NT2/D1 (cell line): ENCODE measurements at regions not wholly inside any gene's neighbourhood (a gene's known extent, or its start where the extent isn't known, plus 50 kb on each side); places are given as distances from the start of the nearest gene placed in this dataset.

Experiments used
- DNase-seq: peaks from one replicate; pipeline ENCODE4 v3.0.0-alpha.2; 2011; ENCODE audit warnings: low read depth, low spot score
- H3K27me3 ChIP-seq: 2 replicates; pipeline ENCODE4 v1.6.0; 2011; ENCODE audit warnings: mild to moderate bottlenecking; ENCODE audit not compliant: insufficient read length, insufficient read depth
- H3K36me3 ChIP-seq: 2 replicates; pipeline ENCODE4 v1.6.1; 2011; ENCODE audit warnings: mild to moderate bottlenecking, low read length, mixed read lengths; ENCODE audit not compliant: insufficient read depth, insufficient read length
- H3K4me1 ChIP-seq: 2 replicates; pipeline ENCODE4 v1.5.1; 2011; ENCODE audit not compliant: insufficient read depth, insufficient read length
- H3K4me3 ChIP-seq: 2 replicates; pipeline ENCODE4 v1.5.1; 2011; ENCODE audit warnings: low read depth; ENCODE audit not compliant: insufficient read length
- H3K9ac ChIP-seq: 2 replicates; pipeline ENCODE4 v1.6.0; 2011; ENCODE audit warnings: low read depth; ENCODE audit not compliant: insufficient read length
- H3K9me3 ChIP-seq: 2 replicates; pipeline ENCODE4 v1.5.1; 2011; ENCODE audit warnings: mild to moderate bottlenecking, low read length; ENCODE audit not compliant: insufficient read depth
- SUZ12 ChIP-seq: IDR thresholded peaks from 2 replicates; pipeline ENCODE4 v1.6.1; 2011; ENCODE audit not compliant: insufficient read length, insufficient read depth; ENCODE audit errors: extremely low read depth
- YY1 ChIP-seq: IDR thresholded peaks from 2 replicates; pipeline ENCODE4 v1.6.1; 2011; ENCODE audit not compliant: insufficient read length, insufficient read depth
- ZNF274 ChIP-seq: IDR thresholded peaks from 2 replicates; pipeline ENCODE4 v1.6.1; 2011; ENCODE audit warnings: mild to moderate bottlenecking, low read depth, low read length

DNA sequence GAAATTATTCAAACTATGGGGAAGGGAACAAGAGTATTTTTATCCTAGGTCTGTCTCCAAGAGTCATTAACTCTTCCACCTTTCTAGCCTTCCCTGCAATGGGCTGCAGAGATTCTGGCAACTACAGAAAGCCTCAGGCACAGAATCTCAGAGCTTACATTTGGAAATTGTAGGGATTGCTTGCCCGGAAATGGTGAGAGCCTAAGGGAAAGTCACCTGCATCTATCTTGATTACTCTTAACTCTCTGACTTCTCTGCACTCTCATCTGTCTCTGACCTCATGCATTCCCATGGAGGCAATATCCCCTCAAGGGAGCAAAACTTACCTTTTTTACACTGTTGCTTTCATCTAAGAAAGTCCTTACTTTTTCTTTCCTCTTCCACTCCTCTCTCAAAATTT lies 513.2 kb upstream of the MARCKS start:
- Histone ChIP-seq H3K4me3 (no peak overlapping the region), H3K9ac (no peak overlapping the region), H3K27me3 (no peaks in the 10 kb centered on the region), H3K36me3 (no peaks in the 10 kb centered on the region), H3K4me1 (no peaks in the 10 kb centered on the region), H3K9me3 (no peaks in the 10 kb centered on the region)
- no peak for TF ChIP-seq SUZ12
- no peak for TF ChIP-seq ZNF274
- TF ChIP-seq YY1 = no peak
- DNase-seq = no peak

DNA sequence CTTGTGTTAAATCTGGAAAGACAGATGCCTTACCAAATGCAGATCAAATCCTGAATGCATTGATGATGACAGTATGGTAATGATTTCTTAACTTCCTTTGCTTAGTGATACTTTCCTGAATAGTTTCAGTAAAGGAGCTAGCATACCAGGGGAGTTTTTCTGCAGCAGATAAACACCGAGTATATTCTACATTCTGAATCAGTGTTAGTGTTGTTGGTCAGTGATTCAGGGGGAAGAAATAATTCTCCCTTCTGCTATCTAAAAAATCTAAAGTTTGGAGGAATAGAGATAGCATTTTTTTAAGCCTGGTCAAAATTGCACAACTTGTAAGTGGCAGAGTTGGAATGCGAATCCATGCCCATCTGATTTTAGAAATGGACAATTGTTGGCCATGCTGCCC lies 512.2 kb upstream of the MARCKS start:
- TF ChIP-seq ZNF274 (no peak), SUZ12 (no peak), YY1 (no peak)

DNA sequence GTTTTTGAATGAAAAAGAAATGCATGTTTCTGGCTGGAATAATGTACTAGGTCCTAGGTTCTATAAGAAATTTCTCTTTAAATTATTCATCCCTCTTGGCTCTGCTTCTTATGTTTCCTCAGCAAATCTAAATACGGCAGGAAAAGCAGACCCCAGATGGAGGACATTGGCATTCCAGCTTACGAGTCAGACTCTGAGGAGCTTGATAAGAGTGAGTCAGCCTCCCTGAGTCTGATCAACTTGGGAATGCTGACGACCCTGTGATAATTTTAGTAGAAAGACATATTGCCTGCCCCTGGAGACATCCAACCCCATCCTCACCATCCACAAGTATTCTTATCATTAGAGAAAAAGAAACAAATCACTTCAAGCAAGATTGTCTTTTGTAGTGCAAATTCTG lies 509.7 kb upstream of the MARCKS start:
- TF ChIP-seq ZNF274 (no peak), SUZ12 (no peak), YY1 (no peak)
- Histone ChIP-seq H3K9ac (no peak overlapping the region), H3K4me1 (no peaks in the 10 kb centered on the region), H3K36me3 (no peaks in the 10 kb centered on the region), H3K4me3 (no peak overlapping the region), H3K27me3 (no peaks in the 10 kb centered on the region), H3K9me3 (no peaks in the 10 kb centered on the region)
- no peak for DNase-seq

More for the DNA sequence above, 512.2 kb upstream of the MARCKS start:
- H3K4me1 ChIP-seq = no peaks in the 10 kb centered on the region
- no peaks in the 10 kb centered on the region for H3K36me3 ChIP-seq
- no peaks in the 10 kb centered on the region for H3K9me3 ChIP-seq
- no peaks in the 10 kb centered on the region for H3K27me3 ChIP-seq
- H3K9ac ChIP-seq = no peak overlapping the region
- no peak overlapping the region for H3K4me3 ChIP-seq
- no peak for DNase-seq

DNA sequence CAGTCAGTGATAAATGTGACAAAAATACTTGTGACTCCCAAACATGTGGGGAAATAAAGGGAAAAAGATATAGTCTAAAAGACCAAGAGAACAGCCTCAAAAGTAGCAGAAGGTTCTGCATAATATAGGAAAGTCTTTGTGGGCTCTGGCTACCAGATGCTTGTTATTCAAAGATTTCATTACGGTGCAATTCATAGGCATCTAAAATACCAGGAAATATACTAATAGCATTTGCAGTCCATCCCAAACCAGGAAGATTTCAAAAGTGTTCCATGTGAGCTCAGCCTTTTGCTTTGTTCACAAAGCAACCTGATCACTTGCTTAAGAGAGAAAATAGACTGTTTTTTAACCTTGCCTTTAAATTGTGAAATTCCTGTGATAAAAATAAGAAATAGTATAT lies 506.7 kb upstream of the MARCKS start:
- Histone ChIP-seq H3K27me3 (no peaks in the 10 kb centered on the region), H3K9ac (no peak overlapping the region), H3K9me3 (no peaks in the 10 kb centered on the region), H3K4me1 (no peaks in the 10 kb centered on the region), H3K4me3 (no peak overlapping the region), H3K36me3 (no peaks in the 10 kb centered on the region)
- DNase-seq = no peak
- no peak for TF ChIP-seq SUZ12
- no peak for TF ChIP-seq YY1
- TF ChIP-seq ZNF274 = no peak

DNA sequence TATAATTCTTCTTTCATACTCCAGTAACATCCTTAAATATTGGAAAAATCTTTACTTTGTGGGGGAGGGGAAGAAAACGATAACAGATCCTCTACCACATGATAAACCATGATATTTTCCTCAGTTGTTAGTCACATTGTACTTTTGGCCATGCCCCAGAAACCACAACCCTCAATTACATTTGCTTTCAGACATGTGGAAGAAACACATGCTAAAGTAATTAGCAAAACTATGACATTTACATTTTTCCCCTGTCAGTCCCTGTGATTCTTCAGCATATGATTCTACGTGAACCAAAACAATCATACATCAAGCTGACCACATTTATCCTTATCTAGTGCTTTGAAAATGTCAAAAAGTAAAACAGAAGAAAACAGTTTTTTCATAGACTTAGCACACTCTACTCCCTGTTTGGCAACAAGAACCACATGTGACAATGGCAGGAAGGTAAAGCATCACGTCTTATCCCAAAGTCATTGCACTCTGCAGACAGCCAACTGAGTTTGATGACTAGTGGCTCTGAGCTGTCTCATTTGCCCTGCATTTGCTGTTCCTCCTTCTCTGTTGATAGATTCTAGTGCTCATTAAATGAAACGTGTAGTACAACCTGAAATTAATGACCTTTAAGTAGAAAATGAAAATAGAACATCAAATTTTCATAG lies 505.8 kb upstream of the MARCKS start:
- Histone ChIP-seq H3K36me3 (no peaks in the 10 kb centered on the region), H3K27me3 (no peaks in the 10 kb centered on the region), H3K9ac (no peak overlapping the region), H3K4me1 (no peaks in the 10 kb centered on the region), H3K4me3 (no peak overlapping the region), H3K9me3 (no peaks in the 10 kb centered on the region)
- no peak for DNase-seq
- TF ChIP-seq YY1 (no peak), SUZ12 (no peak)

DNA sequence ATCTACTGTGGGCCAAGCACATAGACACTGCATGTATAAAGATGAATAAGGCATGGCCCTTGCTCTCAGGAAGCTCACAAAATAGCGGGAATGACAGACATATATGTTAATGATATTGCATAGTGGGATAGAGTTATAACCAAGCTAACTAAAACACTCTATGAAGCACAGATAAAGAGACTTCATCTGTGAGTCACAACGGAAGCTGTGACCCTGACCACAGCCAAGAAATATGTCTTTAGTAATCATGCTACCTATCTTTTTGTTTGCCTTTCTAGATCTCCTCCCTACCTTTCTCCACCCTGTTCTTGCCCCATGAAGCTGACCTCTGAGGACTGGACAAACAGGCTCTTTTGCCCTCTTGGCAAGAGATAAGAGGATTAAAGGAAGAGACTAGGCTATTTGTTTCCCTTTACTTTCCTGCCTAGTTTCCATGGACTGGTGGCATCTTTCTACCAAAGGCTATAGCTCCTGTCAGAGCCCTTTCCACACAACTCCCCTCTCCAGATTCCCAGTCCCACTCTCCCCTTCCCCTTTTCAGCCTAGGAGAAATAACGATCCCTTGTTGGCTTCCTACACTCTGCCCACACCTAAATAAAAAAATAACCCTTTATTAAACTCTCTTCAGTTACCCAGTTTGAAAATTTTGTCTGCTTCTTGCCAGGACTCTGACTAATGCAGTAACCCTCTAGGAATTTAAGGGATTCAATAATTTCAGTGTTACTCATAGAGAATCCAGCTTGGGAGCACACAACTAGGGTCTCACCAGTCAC lies 504.9 kb upstream of the MARCKS start:
- Histone ChIP-seq H3K36me3 (no peaks in the 10 kb centered on the region), H3K27me3 (no peaks in the 10 kb centered on the region), H3K9ac (no peak overlapping the region), H3K4me1 (no peaks in the 10 kb centered on the region), H3K9me3 (no peaks in the 10 kb centered on the region), H3K4me3 (no peak overlapping the region)
- no peak for TF ChIP-seq ZNF274
- TF ChIP-seq SUZ12 = no peak
- no peak for TF ChIP-seq YY1
- DNase-seq = no peak

DNA sequence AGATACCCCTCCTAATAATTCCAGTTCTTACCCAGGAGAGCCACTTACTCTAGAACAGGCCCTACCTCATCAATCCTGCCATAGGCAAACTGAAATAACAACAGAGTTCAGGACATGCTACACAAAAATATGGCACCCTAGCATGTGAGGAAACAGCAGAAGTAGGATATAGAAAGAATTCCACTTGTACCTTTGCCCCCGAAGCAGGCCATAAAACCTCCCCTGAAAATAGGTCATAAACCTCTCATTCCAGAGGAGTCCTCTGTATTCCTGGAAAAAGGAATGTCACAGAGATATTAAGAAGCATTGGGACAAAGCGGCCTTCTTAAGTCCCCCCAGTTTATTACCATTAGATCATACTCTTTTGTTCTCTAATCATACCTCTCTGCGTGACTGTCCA lies 504.3 kb upstream of the MARCKS start:
- Histone ChIP-seq H3K27me3 (no peaks in the 10 kb centered on the region), H3K9ac (no peak overlapping the region), H3K9me3 (no peaks in the 10 kb centered on the region), H3K36me3 (no peaks in the 10 kb centered on the region), H3K4me3 (no peak overlapping the region), H3K4me1 (no peaks in the 10 kb centered on the region)
- DNase-seq = no peak
- TF ChIP-seq SUZ12 = no peak
- no peak for TF ChIP-seq ZNF274
- TF ChIP-seq YY1 = no peak

DNA sequence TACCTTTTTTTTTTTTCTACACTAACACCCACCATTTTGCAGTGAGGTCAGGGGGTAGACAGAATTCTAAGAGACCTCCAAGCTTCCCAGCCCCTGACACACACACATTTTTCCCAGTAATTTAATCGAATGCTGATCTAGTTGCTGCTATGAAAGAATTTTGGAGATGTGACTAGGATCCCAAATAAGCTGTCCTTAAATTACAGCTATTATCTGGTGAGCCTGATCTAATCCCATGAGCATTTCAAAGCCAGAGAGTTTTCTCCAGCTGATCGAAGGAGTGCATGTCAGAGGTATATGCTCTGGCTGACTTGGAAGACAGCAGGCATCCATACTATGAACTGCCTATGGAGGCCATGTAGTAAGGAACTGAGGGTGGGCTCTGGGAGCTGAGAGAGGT lies 503.8 kb upstream of the MARCKS start:
- no peak overlapping the region for H3K9ac ChIP-seq
- DNase-seq = no peak
- H3K9me3 ChIP-seq = no peaks in the 10 kb centered on the region
- H3K4me3 ChIP-seq = no peak overlapping the region
- H3K4me1 ChIP-seq = no peaks in the 10 kb centered on the region
- no peaks in the 10 kb centered on the region for H3K36me3 ChIP-seq
- H3K27me3 ChIP-seq = no peaks in the 10 kb centered on the region
- TF ChIP-seq SUZ12 (no peak), ZNF274 (no peak), YY1 (no peak)
